ENCODE measurements at regions not wholly inside any gene's neighbourhood (a gene's known extent, or its start where the extent isn't known, plus 50 kb on each side); places are given as distances from the start of the nearest gene placed in this dataset.

- FAIRE-seq (no peak), DNase-seq (ENCODE audit: low spot score) (no peak)
Measured at GRCh38 chr11:115077740-115078139, 399.4 kb downstream of the NXPE2 start.

DNA sequence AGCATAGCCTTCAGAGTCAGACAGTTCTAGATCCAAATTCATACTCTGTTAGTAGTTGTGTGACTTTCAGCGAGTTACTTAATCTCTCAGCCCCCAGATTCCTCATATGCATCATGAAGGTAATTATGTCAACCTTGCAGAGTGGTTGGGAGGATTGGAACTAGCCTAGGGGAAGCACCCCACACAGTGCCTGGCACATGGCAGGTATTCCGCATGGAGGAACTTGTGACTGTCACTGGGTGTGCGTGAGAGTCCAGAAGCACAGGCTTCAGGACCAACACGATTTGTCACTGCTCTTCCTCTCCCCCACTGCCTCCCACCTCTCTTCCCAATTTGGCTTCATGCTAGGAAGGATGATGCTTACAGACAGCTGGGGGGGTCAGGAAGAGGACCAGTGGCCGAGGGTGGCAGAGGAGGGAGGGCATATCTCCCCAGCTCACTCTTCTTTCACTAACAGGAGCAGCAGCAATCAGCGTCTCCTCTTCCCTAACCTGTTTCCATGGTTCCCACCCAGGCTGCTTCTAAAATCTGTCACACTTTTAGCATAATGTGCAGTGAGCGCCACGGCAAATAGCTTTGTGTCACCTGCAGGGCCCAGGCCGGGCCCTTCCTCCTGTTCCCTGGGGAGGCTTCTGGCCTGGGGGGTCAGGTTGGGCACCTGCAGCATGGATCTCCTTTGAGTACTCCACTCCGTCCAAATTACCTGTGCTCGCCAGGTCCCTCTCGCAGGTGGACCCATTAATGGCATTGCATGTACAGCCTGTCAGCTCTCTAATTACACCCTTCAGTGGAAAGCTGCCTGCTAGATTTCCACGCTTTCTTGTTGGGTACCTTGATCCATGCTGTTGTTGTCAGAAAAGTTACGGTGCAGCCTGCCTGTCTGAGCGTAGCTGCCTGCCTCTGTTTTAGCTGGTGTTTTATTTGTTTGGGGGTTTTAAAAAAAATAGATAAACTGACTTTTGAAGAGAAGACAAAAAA lies 400.4 kb downstream of the NXPE2 start:
- no peak for FAIRE-seq
- DNase-seq (ENCODE audit: low spot score): no peak

- DNase-seq (ENCODE audit: low spot score) (no peak), FAIRE-seq (no peak)
Measured at GRCh38 chr11:115080923-115081680, 402.8 kb downstream of the NXPE2 start.

GRCh38 chr11:115081972-115082371 lies 403.6 kb downstream of the NXPE2 start:
- no peak for FAIRE-seq

DNA sequence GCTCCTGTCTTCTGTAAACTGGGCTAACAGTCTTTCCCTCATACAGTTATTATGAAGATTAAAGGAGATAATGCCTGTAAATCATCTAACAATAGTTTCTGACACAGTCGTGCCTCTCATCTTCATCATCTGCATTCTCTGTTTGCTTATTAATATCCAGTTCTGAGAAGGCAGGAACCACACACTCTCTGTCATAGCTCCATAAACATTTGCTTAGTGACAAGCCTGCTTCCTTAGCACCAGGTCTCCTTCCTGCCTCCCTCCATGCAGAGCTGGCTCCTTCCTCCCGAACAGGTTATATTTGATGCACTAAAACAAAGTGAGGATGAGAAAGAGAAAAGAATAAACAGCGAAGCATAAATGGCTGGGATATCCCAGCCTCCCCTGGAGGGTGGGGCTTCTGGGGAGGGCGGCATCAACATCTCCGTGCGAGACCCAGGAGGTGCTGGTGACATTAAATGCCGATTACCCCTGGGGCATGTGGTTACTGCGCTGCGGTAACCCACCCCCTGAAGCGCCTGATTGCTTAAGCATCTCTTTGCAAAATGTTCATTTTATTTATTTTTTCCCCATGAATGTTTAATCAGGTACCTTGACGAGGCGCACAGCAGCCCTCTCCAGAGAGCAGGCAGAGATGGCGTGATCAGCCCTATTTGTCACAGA lies 404.9 kb downstream of the NXPE2 start:
- DNase-seq (ENCODE audit: low spot score) (no peak), FAIRE-seq (no peak)

More at GRCh38 chr11:115081972-115082371, 403.6 kb downstream of the NXPE2 start:
- no peak for DNase-seq (ENCODE audit: low spot score)

DNA sequence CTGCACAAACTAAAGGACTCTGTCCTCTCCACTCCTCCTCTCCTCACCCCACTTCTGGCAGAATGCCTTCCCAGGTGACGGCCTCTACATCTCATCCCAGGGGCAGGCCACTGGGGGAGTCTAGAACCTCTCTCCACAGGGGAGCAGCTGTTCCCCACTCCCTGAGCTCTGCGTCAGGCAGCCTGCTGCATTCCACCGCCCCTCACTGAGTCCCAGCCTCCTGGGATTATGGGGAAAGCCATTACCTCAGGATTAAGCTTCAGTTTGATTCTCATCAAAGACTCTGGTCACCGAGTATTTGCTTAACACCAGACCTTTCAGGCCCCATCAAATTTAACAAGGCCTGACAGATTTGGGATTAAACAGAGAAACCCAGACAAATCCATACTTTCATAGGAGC lies 405.9 kb downstream of the NXPE2 start:
- DNase-seq (ENCODE audit: low spot score) (no peak), FAIRE-seq (no peak)

GRCh38 chr11:115085461-115086210 lies 407.3 kb downstream of the NXPE2 start:
- FAIRE-seq (no peak), DNase-seq (ENCODE audit: low spot score) (no peak)

GRCh38 chr11:115087791-115088190 lies 409.5 kb downstream of the NXPE2 start:
- DNase-seq (ENCODE audit: low spot score) (no peak), FAIRE-seq (no peak)

DNA sequence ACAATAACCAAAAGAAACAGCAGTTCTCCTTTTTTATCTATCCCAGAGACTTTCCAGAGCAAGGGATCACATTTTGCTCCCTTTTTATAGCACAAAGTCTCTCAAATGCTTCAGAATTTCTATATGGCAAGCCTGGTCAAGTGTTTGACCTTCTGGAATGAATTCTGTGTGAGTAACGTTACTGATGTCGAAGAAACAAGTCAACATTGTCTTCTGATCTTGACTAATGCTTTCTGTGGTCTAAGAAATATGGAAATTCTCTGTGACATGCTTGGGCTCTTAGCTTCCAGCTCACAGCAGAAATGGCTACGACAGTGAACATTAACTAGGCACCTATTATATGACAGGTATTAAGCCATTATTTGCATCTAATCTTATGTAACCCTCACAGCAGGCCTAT lies 411.7 kb downstream of the CADM1 start:
- FAIRE-seq (no peak), DNase-seq (ENCODE audit: low spot score) (no peak)

DNA sequence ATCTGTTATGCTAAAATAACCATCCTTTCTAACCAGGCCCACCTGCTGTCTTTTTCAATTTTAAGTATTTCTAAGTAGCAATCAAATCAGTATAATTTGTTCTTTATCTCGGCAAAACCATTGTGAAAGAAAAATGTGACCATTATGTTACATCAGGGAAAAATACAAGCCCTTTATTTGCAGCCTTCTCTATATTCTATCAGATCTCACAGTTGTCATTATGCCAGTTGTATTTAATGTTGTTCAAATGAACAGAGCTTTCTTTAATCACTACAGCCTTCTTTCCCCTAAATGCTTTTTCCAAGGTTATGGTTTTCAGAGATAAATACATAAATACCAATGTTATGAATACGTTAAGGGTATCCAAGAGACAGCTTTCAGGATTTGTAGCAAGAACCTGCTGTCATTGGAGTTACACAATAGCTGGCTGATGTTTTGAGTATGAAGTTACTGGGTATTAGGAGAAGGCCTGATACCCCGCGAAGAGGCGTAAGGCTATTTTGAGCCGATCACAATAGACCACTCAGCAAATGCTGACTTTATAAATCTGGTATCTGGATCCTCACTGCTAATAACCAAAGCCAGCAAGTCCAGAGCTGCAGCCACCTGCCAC lies 406.3 kb downstream of the CADM1 start:
- no peak for DNase-seq (ENCODE audit: low spot score)

GRCh38 chr11:115100706-115101105 lies 403.5 kb downstream of the CADM1 start:
- DNase-seq (ENCODE audit: low spot score) (no peak), FAIRE-seq (no peak)

More for the DNA sequence above, 406.3 kb downstream of the CADM1 start:
- FAIRE-seq: no peak

DNA sequence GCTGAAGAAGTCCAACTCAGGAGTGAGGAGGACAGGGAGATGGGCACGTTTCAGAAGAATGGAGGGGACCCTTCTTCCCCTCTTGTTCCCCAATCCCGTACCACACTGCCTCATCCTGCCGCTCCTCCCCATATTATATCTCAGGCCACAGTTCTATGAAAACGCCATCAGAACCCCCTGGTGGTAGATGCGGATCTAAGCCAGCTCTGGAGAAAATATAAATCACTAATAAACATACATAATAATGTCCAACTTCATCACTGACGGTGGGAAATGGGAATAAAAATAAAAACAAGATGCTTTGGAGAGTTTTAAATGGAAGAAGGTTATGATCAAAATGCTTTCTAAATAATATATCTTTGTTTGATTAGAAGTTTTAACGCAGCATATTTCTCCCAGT lies 400.3 kb downstream of the CADM1 start:
- FAIRE-seq: no peak
- DNase-seq (ENCODE audit: low spot score): no peak

GRCh38 chr11:115104851-115105453 lies 399.3 kb downstream of the CADM1 start:
- FAIRE-seq: no peak
- DNase-seq (ENCODE audit: low spot score): no peak

DNA sequence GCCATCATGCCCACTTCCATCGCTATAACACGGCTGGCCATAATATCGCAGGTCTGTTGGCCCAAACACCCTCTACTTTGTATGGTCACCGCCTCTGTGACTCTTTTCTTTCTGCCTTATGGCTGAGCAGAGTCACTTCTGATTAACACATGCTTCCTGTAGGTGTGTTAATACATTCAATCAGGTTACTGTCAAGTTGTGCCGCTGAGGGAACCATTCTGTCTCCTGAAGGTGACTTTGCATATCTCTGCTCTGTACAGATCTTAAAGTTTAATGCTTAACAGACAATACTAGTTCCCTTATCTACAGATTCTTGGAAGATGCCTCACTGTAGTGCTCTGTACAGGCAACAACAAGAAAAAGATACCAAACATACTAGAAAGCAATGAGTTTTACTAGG lies 393.1 kb downstream of the CADM1 start:
- peak; percentile 61 for FAIRE-seq
- no peak for DNase-seq (ENCODE audit: low spot score)

DNA sequence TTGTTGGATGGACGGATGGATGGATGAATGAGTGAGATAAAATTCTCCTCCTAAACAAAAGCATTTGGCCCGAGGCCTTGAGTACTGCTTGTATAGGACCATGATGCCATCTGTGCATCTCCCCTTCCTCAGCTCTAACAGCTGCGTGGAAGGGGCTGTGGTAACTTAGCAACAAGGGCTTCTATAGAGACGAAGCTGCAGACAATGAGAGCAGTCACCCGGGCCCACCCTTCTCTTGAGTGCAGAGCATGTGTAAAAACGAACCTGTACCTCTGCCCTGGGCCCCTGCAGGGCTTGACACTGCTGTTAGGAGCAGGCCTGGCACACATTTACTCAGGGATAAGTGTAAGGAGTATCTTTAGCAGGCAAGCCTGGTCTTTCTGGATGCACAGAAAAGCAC lies 391.5 kb downstream of the CADM1 start:
- FAIRE-seq (no peak), DNase-seq (ENCODE audit: low spot score) (no peak)

DNA sequence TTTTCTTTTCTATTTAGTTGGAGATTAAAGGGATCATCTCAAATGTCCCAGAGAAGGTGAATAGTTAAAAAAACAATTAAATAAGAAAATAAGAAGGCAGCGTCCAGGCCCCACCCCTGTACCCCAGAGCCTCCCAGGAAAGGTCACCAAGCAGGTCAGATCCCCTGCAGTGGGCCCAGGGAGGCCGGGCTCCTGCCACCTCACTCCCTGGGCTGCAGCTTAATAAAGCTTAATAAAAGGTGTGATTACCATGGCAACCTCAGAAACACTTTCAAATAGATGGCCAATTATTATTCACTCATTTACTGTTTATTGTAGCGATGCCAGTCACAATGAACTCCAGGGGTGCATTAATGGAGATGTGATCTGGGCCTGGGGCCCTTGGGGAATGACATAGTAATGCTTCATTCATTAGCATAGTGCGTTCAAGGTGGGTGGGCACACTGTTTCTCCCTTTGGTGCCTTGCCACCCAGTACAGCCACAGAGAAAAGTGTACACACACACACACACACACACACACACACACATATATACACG lies 386.2 kb downstream of the CADM1 start:
- DNase-seq (ENCODE audit: low spot score) (no peak), FAIRE-seq (no peak)

DNA sequence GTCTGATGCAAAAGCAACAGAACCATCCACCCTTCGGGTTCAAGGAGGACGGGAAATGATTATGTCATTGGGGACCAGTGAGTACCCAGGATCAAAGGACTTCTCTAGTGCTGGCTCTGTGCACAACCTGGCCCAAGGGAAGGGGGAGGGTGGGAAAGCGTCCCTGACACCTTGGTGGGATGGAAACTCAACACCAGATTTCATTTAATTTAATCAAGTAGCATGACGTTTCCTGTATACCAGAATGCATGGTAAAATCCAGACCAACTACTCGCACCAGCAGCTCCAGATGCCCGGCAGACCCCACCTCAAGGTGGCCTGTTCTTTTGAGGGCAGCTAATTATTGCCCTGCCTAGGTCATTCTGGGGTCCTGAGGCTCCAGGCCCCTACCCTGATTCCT lies 385.1 kb downstream of the CADM1 start:
- FAIRE-seq (no peak), DNase-seq (ENCODE audit: low spot score) (no peak)
